AG04449 (cell line): ENCODE measurements at regions not wholly inside any gene's neighbourhood (a gene's known extent, or its start where the extent isn't known, plus 50 kb on each side); places are given as distances from the start of the nearest gene placed in this dataset.

Source experiments
- CTCF ChIA-PET: fragments of 350-600 bp; formaldehyde crosslinking; extraction: SDS; loops from one replicate; lab custom pipeline; 2021; ENCODE audit warnings: antibody characterized with exemption; lab: Yijun Ruan, JAX
- POLR2A ChIA-PET: fragments of 400-600, 350-600 bp; formaldehyde crosslinking; extraction: SDS; loops from one replicate; lab custom pipeline; 2020; ENCODE audit warnings: antibody characterized with exemption, inconsistent platforms; lab: Yijun Ruan, JAX
- DNase-seq: peaks from one replicate; pipeline ENCODE4 v3.0.0-alpha.2; 2010; ENCODE audit warnings: low read depth, low spot score
- H3K4me3 ChIP-seq: 2 replicates; pipeline ENCODE4 v1.5.1; 2011; ENCODE audit warnings: low read depth, mild to moderate bottlenecking, control low read depth, low read length
- TF ChIP-seq, protein P1 (sequence below): IDR thresholded peaks from one replicate; pipeline ENCODE4 v1.5.1; 2011; ENCODE audit warnings: mild to moderate bottlenecking, moderate library complexity, low read length, control low read depth, inconsistent platforms; ENCODE audit not compliant: insufficient read depth; ENCODE audit errors: missing control alignments

DNA sequence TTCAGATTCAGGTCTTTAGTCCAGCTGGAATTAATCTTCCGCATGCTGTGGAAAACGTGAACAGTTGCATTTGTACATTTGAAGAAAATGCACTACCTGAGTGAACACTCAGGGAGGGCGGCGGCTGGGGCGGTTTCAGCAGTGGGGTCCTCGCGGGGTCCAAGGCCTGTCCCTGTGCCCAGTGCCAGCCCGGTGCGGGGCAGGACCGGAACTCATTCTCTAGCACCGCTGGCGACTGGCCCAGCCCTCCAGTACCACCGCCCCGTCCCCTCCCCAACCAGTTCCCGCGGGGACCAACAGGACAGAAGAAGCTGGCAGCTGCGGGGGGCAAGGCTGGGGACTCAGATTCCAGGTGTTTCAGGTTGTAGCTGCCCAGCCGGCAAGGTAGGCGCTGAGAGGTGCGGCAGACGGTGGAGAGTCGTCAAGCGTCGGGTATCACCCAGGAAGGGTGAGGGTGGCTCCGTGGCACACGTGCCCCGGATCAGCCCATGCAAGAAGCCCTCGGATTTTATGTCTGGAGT lies 72.2 kb upstream of the ARNT2 start:
- TF ChIP-seq, protein P1, sequence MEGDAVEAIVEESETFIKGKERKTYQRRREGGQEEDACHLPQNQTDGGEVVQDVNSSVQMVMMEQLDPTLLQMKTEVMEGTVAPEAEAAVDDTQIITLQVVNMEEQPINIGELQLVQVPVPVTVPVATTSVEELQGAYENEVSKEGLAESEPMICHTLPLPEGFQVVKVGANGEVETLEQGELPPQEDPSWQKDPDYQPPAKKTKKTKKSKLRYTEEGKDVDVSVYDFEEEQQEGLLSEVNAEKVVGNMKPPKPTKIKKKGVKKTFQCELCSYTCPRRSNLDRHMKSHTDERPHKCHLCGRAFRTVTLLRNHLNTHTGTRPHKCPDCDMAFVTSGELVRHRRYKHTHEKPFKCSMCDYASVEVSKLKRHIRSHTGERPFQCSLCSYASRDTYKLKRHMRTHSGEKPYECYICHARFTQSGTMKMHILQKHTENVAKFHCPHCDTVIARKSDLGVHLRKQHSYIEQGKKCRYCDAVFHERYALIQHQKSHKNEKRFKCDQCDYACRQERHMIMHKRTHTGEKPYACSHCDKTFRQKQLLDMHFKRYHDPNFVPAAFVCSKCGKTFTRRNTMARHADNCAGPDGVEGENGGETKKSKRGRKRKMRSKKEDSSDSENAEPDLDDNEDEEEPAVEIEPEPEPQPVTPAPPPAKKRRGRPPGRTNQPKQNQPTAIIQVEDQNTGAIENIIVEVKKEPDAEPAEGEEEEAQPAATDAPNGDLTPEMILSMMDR = no peak
- CTCF ChIA-PET = interaction anchor here (1.0 to 1.1 kb wide), 2 partner anchors 9 to 16 kb away, joined by 3 to 4 read pairs; no protein-coding TSS in a partner anchor
- no peak for DNase-seq
- POLR2A ChIA-PET = no interaction called here
- H3K4me3 ChIP-seq = no peak overlapping the region

- ChIA-PET POLR2A (no interaction called here), CTCF (no interaction called here)
- no peak overlapping the region for H3K4me3 ChIP-seq
- no peak for DNase-seq
- TF ChIP-seq, protein P1 = no peak
Observed at GRCh38 chr15:80333261-80333660, 70.9 kb upstream of the ARNT2 start.

DNA sequence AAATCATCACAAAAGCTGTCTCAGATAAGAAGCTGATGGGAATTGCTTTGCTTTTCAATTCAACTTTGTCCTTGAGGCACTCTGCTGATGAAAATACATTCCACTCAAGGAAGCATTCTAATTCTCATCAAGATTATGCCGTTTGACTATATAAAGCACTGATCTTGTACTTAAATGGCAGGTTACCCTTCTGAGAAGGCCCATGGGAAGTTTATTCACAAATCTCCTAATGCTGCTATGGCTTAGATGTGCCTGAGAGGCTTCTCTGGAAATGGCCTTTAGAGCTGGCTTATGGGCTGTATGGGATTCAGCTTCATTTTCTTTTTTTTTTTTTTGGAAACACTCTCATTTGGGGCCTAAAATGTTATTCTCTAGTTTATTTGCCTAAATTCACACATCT lies 69.7 kb upstream of the ARNT2 start:
- ChIA-PET CTCF (interaction anchor here (0.7 kb wide), 1 partner anchor 131 kb away, joined by 4 read pairs; no protein-coding TSS in a partner anchor), POLR2A (interaction anchor here (0.6 kb wide), 1 partner anchor 656 kb away, joined by 4 read pairs; no protein-coding TSS in a partner anchor)
- no peak overlapping the region for H3K4me3 ChIP-seq
- no peak for DNase-seq
- TF ChIP-seq, protein P1 = no peak

DNA sequence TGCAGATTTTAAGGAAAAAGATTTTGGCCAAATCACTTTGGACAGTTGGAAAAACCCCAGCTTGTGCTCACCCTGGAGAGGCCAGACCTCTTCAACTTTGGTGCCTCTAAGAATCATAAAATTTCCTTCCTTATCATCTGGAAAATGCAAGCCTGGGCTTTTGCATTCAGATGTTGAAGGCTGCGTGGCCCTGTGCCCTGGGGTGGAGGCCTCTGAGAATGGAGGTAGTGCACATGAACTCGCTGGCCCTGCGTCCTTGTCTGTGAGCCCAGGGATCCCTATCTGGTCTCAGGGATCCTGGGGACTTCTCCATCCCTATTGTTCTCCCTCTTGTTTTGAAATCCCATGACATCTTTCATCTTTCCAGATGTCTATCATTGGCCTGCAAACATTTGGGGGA lies 64.6 kb upstream of the ARNT2 start:
- POLR2A ChIA-PET = no interaction called here
- no peak for DNase-seq
- no peak overlapping the region for H3K4me3 ChIP-seq
- CTCF ChIA-PET = no interaction called here
- TF ChIP-seq, protein P1 = no peak

GRCh38 chr15:80342148-80342547 lies 62.0 kb upstream of the ARNT2 start:
- DNase-seq = no peak
- TF ChIP-seq, protein P1 = no peak
- CTCF ChIA-PET = no interaction called here
- no peak overlapping the region for H3K4me3 ChIP-seq
- POLR2A ChIA-PET = no interaction called here

- POLR2A ChIA-PET = no interaction called here
- H3K4me3 ChIP-seq = no peak overlapping the region
- TF ChIP-seq, protein P1 = no peak
- CTCF ChIA-PET = no interaction called here
- DNase-seq = no peak
Observed at GRCh38 chr15:80343554-80343992, 60.6 kb upstream of the ARNT2 start.
